Thoracic aorta (tissue), 2 donors: ENCODE measurements at regions not wholly inside any gene's neighbourhood (a gene's known extent, or its start where the extent isn't known, plus 50 kb on each side); places are given as distances from the start of the nearest gene placed in this dataset.

Experiments used
- ATAC-seq: fragments of 150-250 bp; one replicate; pipeline ENCODE4 v1.8.0; 2017; ENCODE audit warnings: low read depth; ENCODE audit not compliant: insufficient number of reproducible peaks, low FRiP score
- DNase-seq: peaks from one replicate; pipeline ENCODE4 v3.0.0-alpha.2; 2020; ENCODE audit warnings: low spot score
- H3K27ac ChIP-seq, 2 donors: fragments of 200-600 bp; sonication (generic); 1 replicate in 1 of 2; 2 replicates in 1 of 2; pipeline ENCODE4 v1.5.1; 2016; ENCODE audit warnings: mild to moderate bottlenecking in 2 of 2, moderate library complexity in 2 of 2
- H3K27me3 ChIP-seq: fragments of 200-600 bp; sonication (generic); replicated peaks from 2 replicates; pipeline ENCODE4 v1.6.0; 2016; ENCODE audit warnings: mild to moderate bottlenecking; ENCODE audit not compliant: insufficient read depth
- H3K36me3 ChIP-seq: fragments of 200-600 bp; sonication (generic); one replicate; pipeline ENCODE4 v1.5.1; 2016
- H3K4me1 ChIP-seq, 2 donors: fragments of 200-600 bp; sonication (generic); 1 replicate in 1 of 2; 2 replicates in 1 of 2; pipeline versions ENCODE4 v1.5.1 to v1.6.0; 2016; ENCODE audit warnings: low read depth in 2 of 2, mild to moderate bottlenecking in 1 of 2; ENCODE audit not compliant: control insufficient read depth in 1 of 2
- H3K4me3 ChIP-seq: fragments of 200-600 bp; sonication (generic); 2 replicates; pipeline ENCODE4 v1.5.1; 2016; ENCODE audit warnings: mild to moderate bottlenecking
- H3K9me3 ChIP-seq: fragments of 200-600 bp; sonication (generic); 2 replicates; pipeline ENCODE4 v1.5.1; 2016
- CTCF ChIP-seq: fragments of 200-600 bp; sonication (generic); IDR thresholded peaks from one replicate; pipeline ENCODE4 v1.5.1; 2019; ENCODE audit warnings: antibody characterized with exemption

GRCh38 chr6:9062596-9062995 is 627.3 kb upstream of the SLC35B3 start:
- Histone ChIP-seq H3K27ac (no peak overlapping the region), H3K4me3 (no peak overlapping the region), H3K9me3 (no peaks in the 10 kb centered on the region), H3K36me3 (no peaks in the 10 kb centered on the region), H3K4me1 (no peaks in the 10 kb centered on the region), H3K27me3 (no peaks in the 10 kb centered on the region)
- TF ChIP-seq CTCF: no peak
- DNase-seq (no peak), ATAC-seq (no peak)

DNA sequence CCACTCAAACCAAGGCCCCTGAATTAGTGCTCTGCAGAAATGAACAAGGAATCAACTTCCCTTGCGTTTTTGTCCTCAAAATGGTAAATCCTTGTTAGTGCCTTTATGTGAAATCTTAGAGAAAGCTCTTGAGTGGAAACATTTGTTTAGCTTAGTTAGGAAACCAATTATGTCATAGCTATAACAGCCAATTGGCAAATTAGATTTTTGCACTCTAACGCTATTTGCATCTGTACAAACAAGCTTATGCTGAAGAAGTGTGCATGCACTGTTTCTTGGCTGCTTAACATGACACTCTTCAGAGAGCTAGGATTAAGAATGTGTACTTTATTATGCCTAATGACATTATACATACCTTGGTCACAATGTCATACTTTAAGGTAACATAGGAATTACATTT is 622.6 kb upstream of the SLC35B3 start:
- no peaks in the 10 kb centered on the region for H3K36me3 ChIP-seq
- TF ChIP-seq CTCF: no peak
- no peak overlapping the region for H3K4me3 ChIP-seq
- H3K4me1 ChIP-seq: no peaks in the 10 kb centered on the region
- DNase-seq (no peak), ATAC-seq (no peak)
- no peak overlapping the region for H3K27ac ChIP-seq
- H3K27me3 ChIP-seq: no peaks in the 10 kb centered on the region
- no peaks in the 10 kb centered on the region for H3K9me3 ChIP-seq

GRCh38 chr6:9056556-9056955 is 621.2 kb upstream of the SLC35B3 start:
- no peaks in the 10 kb centered on the region for H3K36me3 ChIP-seq
- H3K27me3 ChIP-seq: no peaks in the 10 kb centered on the region
- no peak for ATAC-seq
- no peaks in the 10 kb centered on the region for H3K4me1 ChIP-seq
- H3K9me3 ChIP-seq: no peaks in the 10 kb centered on the region
- DNase-seq: no peak
- no peak for TF ChIP-seq CTCF
- H3K27ac ChIP-seq: no peak overlapping the region
- no peak overlapping the region for H3K4me3 ChIP-seq

DNA sequence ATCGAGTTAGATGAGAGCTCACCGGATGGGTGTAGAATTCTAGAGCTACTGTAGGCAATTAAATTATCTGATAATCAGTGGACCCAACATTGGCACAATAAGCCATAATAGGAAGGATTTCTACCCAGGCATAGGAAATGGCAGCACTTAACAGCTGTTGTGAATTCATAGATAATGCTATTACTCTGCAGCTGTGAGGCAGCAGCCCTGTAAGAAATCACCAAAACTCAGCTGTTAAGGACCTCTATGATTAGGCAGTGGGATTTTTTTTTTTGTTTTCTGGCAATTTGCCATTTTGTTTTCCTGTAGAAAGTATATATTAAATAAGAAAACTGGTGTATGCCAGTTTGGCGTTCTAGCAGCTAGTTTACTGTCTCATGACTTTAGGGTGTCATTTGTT is 609.1 kb upstream of the SLC35B3 start:
- TF ChIP-seq CTCF: no peak
- ATAC-seq: no peak
- Histone ChIP-seq H3K36me3 (no peaks in the 10 kb centered on the region), H3K27ac (no peak overlapping the region), H3K4me1 (no peaks in the 10 kb centered on the region), H3K27me3 (no peaks in the 10 kb centered on the region), H3K4me3 (no peak overlapping the region), H3K9me3 (no peaks in the 10 kb centered on the region)
- no peak for DNase-seq

DNA sequence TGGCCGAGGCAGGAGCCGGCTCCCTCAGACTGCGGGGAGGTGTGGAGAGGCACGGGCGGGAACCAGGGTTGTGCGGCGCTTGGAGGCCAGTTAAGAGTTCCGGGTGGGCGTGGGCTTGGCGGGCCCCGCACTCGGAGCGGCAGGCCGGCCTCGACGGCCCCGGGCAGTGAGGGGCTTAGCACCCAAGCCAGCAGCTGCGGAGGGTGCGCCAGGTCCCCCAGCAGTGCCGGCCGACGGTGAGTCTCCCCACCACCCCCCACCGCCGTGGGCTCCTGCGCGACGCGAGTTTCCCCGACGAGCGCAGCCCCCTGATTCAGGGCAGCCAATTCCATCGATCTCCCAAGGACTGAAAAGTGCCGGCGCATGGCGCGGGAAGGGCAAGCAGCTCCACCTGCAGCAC is 605.4 kb upstream of the SLC35B3 start:
- Histone ChIP-seq H3K27me3 (no peaks in the 10 kb centered on the region), H3K4me1 (no peaks in the 10 kb centered on the region), H3K9me3 (no peaks in the 10 kb centered on the region), H3K4me3 (no peak overlapping the region), H3K27ac (no peak overlapping the region), H3K36me3 (no peaks in the 10 kb centered on the region)
- TF ChIP-seq CTCF: no peak
- DNase-seq (no peak), ATAC-seq (no peak)
